ENCODE measurements at regions not wholly inside any gene's neighbourhood (a gene's known extent, or its start where the extent isn't known, plus 50 kb on each side); places are given as distances from the start of the nearest gene placed in this dataset.

- no peaks in the 10 kb centered on the region for H3K36me3 Mint-ChIP-seq (ENCODE audit: low read depth)
- no peak overlapping the region for H3K4me3 Mint-ChIP-seq
- no peaks in the 10 kb centered on the region for H3K4me1 Mint-ChIP-seq (ENCODE audit: low read depth)
- peaks cover 5% of the 10 kb centered on the region for H3K9me3 Mint-ChIP-seq
- DNase-seq (ENCODE audit: low spot score) = no peak
- H3K27ac Mint-ChIP-seq = no peak overlapping the region
- H3K27me3 Mint-ChIP-seq (ENCODE audit: insufficient read depth) = no peaks in the 10 kb centered on the region
- intact Hi-C loops (cut with micrococcal nuclease) = no loop called here
Observed at GRCh38 chr12:63250486-63250885, 99.5 kb upstream of the AVPR1A start.

GRCh38 chr12:63238892-63239291 lies 87.9 kb upstream of the AVPR1A start:
- H3K27me3 Mint-ChIP-seq (ENCODE audit: insufficient read depth) = no peaks in the 10 kb centered on the region
- intact Hi-C loops (cut with micrococcal nuclease) = no loop called here
- DNase-seq (ENCODE audit: low spot score) = no peak
- no peaks in the 10 kb centered on the region for H3K9me3 Mint-ChIP-seq
- H3K27ac Mint-ChIP-seq = no peak overlapping the region
- no peaks in the 10 kb centered on the region for H3K4me1 Mint-ChIP-seq (ENCODE audit: low read depth)
- H3K4me3 Mint-ChIP-seq = no peak overlapping the region
- H3K36me3 Mint-ChIP-seq (ENCODE audit: low read depth) = peaks cover 2% of the 10 kb centered on the region

- no peaks in the 10 kb centered on the region for H3K9me3 Mint-ChIP-seq
- H3K4me3 Mint-ChIP-seq = no peak overlapping the region
- no peaks in the 10 kb centered on the region for H3K36me3 Mint-ChIP-seq (ENCODE audit: low read depth)
- H3K4me1 Mint-ChIP-seq (ENCODE audit: low read depth) = no peaks in the 10 kb centered on the region
- intact Hi-C loops (cut with micrococcal nuclease) = no loop called here
- no peak for DNase-seq (ENCODE audit: low spot score)
- H3K27me3 Mint-ChIP-seq (ENCODE audit: insufficient read depth) = no peaks in the 10 kb centered on the region
- H3K27ac Mint-ChIP-seq = no peak overlapping the region
Observed at GRCh38 chr12:63232896-63233295, 81.9 kb upstream of the AVPR1A start.

GRCh38 chr12:63228853-63229252 lies 77.9 kb upstream of the AVPR1A start:
- H3K4me3 Mint-ChIP-seq = no peak overlapping the region
- intact Hi-C loops (cut with micrococcal nuclease) = no loop called here
- H3K27me3 Mint-ChIP-seq (ENCODE audit: insufficient read depth) = no peaks in the 10 kb centered on the region
- H3K9me3 Mint-ChIP-seq = no peaks in the 10 kb centered on the region
- no peaks in the 10 kb centered on the region for H3K4me1 Mint-ChIP-seq (ENCODE audit: low read depth)
- H3K27ac Mint-ChIP-seq = no peak overlapping the region
- no peak for DNase-seq (ENCODE audit: low spot score)
- H3K36me3 Mint-ChIP-seq (ENCODE audit: low read depth) = no peaks in the 10 kb centered on the region

GRCh38 chr12:63226792-63227463 lies 75.9 kb upstream of the AVPR1A start:
- Mint-ChIP-seq H3K4me1 (ENCODE audit: low read depth) (no peaks in the 10 kb centered on the region), H3K27ac (no peak overlapping the region), H3K36me3 (ENCODE audit: low read depth) (no peaks in the 10 kb centered on the region), H3K4me3 (no peak overlapping the region), H3K27me3 (ENCODE audit: insufficient read depth) (no peaks in the 10 kb centered on the region), H3K9me3 (no peaks in the 10 kb centered on the region)
- intact Hi-C loops (cut with micrococcal nuclease) = no loop called here
- DNase-seq (ENCODE audit: low spot score) = no peak

GRCh38 chr12:63224396-63224795 lies 73.4 kb upstream of the AVPR1A start:
- Mint-ChIP-seq H3K27me3 (ENCODE audit: insufficient read depth) (no peaks in the 10 kb centered on the region), H3K4me3 (no peak overlapping the region), H3K9me3 (no peaks in the 10 kb centered on the region), H3K27ac (no peak overlapping the region), H3K4me1 (ENCODE audit: low read depth) (no peaks in the 10 kb centered on the region), H3K36me3 (ENCODE audit: low read depth) (no peaks in the 10 kb centered on the region)
- intact Hi-C loops (cut with micrococcal nuclease) = no loop called here
- no peak for DNase-seq (ENCODE audit: low spot score)

GRCh38 chr12:63223128-63223527 lies 72.1 kb upstream of the AVPR1A start:
- no peak overlapping the region for H3K4me3 Mint-ChIP-seq
- H3K9me3 Mint-ChIP-seq = no peaks in the 10 kb centered on the region
- no peaks in the 10 kb centered on the region for H3K36me3 Mint-ChIP-seq (ENCODE audit: low read depth)
- intact Hi-C loops (cut with micrococcal nuclease) = no loop called here
- no peak for DNase-seq (ENCODE audit: low spot score)
- no peaks in the 10 kb centered on the region for H3K4me1 Mint-ChIP-seq (ENCODE audit: low read depth)
- H3K27ac Mint-ChIP-seq = no peak overlapping the region
- no peaks in the 10 kb centered on the region for H3K27me3 Mint-ChIP-seq (ENCODE audit: insufficient read depth)

GRCh38 chr12:63222582-63222981 lies 71.6 kb upstream of the AVPR1A start:
- H3K4me1 Mint-ChIP-seq (ENCODE audit: low read depth) = no peaks in the 10 kb centered on the region
- no peak overlapping the region for H3K4me3 Mint-ChIP-seq
- H3K9me3 Mint-ChIP-seq = no peaks in the 10 kb centered on the region
- no peaks in the 10 kb centered on the region for H3K27me3 Mint-ChIP-seq (ENCODE audit: insufficient read depth)
- H3K36me3 Mint-ChIP-seq (ENCODE audit: low read depth) = no peaks in the 10 kb centered on the region
- DNase-seq (ENCODE audit: low spot score) = no peak
- H3K27ac Mint-ChIP-seq = no peak overlapping the region
- intact Hi-C loops (cut with micrococcal nuclease) = no loop called here

- no peak for DNase-seq (ENCODE audit: low spot score)
- Mint-ChIP-seq H3K27me3 (ENCODE audit: insufficient read depth) (no peaks in the 10 kb centered on the region), H3K4me3 (no peak overlapping the region), H3K9me3 (no peaks in the 10 kb centered on the region), H3K27ac (no peak overlapping the region), H3K4me1 (ENCODE audit: low read depth) (no peaks in the 10 kb centered on the region), H3K36me3 (ENCODE audit: low read depth) (no peaks in the 10 kb centered on the region)
- intact Hi-C loops (cut with micrococcal nuclease) = no loop called here
Observed at GRCh38 chr12:63220921-63221320, 69.9 kb upstream of the AVPR1A start.

GRCh38 chr12:63212316-63212715 lies 61.3 kb upstream of the AVPR1A start:
- Mint-ChIP-seq H3K27ac (no peak overlapping the region), H3K4me1 (ENCODE audit: low read depth) (no peaks in the 10 kb centered on the region), H3K9me3 (no peaks in the 10 kb centered on the region), H3K4me3 (no peak overlapping the region), H3K36me3 (ENCODE audit: low read depth) (no peaks in the 10 kb centered on the region), H3K27me3 (ENCODE audit: insufficient read depth) (peaks cover 2% of the 10 kb centered on the region)
- no peak for DNase-seq (ENCODE audit: low spot score)
- intact Hi-C loops (cut with micrococcal nuclease) = no loop called here

GRCh38 chr12:63208956-63209355 lies 58.0 kb upstream of the AVPR1A start:
- DNase-seq (ENCODE audit: low spot score) = no peak

GRCh38 chr12:63206909-63207308 lies 55.9 kb upstream of the AVPR1A start:
- Mint-ChIP-seq H3K27ac (no peak overlapping the region), H3K9me3 (no peaks in the 10 kb centered on the region), H3K4me1 (ENCODE audit: low read depth) (no peaks in the 10 kb centered on the region), H3K27me3 (ENCODE audit: insufficient read depth) (peaks cover 2% of the 10 kb centered on the region), H3K36me3 (ENCODE audit: low read depth) (no peaks in the 10 kb centered on the region), H3K4me3 (no peak overlapping the region)
- intact Hi-C loops (cut with micrococcal nuclease) = no loop called here
- no peak for DNase-seq (ENCODE audit: low spot score)

More at GRCh38 chr12:63208956-63209355, 58.0 kb upstream of the AVPR1A start:
- Mint-ChIP-seq H3K27ac (no peak overlapping the region), H3K27me3 (ENCODE audit: insufficient read depth) (peaks cover 2% of the 10 kb centered on the region), H3K4me3 (no peak overlapping the region), H3K9me3 (no peaks in the 10 kb centered on the region), H3K4me1 (ENCODE audit: low read depth) (no peaks in the 10 kb centered on the region), H3K36me3 (ENCODE audit: low read depth) (no peaks in the 10 kb centered on the region)
- intact Hi-C loops (cut with micrococcal nuclease) = no loop called here

GRCh38 chr12:63206494-63206893 lies 55.5 kb upstream of the AVPR1A start:
- Mint-ChIP-seq H3K9me3 (no peaks in the 10 kb centered on the region), H3K4me3 (no peak overlapping the region), H3K36me3 (ENCODE audit: low read depth) (no peaks in the 10 kb centered on the region), H3K27ac (no peak overlapping the region), H3K27me3 (ENCODE audit: insufficient read depth) (peaks cover 2% of the 10 kb centered on the region), H3K4me1 (ENCODE audit: low read depth) (no peaks in the 10 kb centered on the region)
- intact Hi-C loops (cut with micrococcal nuclease) = no loop called here
- DNase-seq (ENCODE audit: low spot score) = no peak

Data from activated T-helper 1 cell treated with anti-CD3 and anti-CD28 coated beads, Interleukin-12 subunit alpha, Interleukin-12 subunit beta, Interleukin-2, Interleukin-4 antibody, amounts not matched to agents 30 ng/mL and 10 ng/mL and 1 ng/mL, durations not matched to agents 14 hours and 24 hours and 36 hours (primary cell).